H1 (cell line): ENCODE measurements at regions not wholly inside any gene's neighbourhood (a gene's known extent, or its start where the extent isn't known, plus 50 kb on each side); places are given as distances from the start of the nearest gene placed in this dataset.

Experiments used
- HDAC2 ChIP-seq, 2 experiments: fragments of 300-600 bp in 1 of 2; sonication (generic) in 1 of 2; IDR thresholded peaks; 2 replicates each; pipeline ENCODE4 v1.6.1; 2011 to 2012; ENCODE audit warnings: low read depth in 2 of 2, low read length in 2 of 2, mild to moderate bottlenecking in 2 of 2, moderate library complexity in 2 of 2, borderline replicate concordance in 1 of 2, inconsistent platforms in 1 of 2
- HDAC6 ChIP-seq: IDR thresholded peaks from one replicate; pipeline ENCODE4 v1.7.1; 2012; ENCODE audit warnings: low read depth, mild to moderate bottlenecking, inconsistent platforms, low read length, moderate library complexity
- JUN ChIP-seq: IDR thresholded peaks from 2 replicates; pipeline ENCODE4 v1.6.1; 2011; ENCODE audit warnings: low read depth, mild to moderate bottlenecking, improper control_type of control experiment, low read length
- KDM1A ChIP-seq: fragments of 200-600, 300-600 bp; sonication (generic); IDR thresholded peaks from 2 replicates; pipeline ENCODE4 v1.7.1; 2016; ENCODE audit warnings: mild to moderate bottlenecking, low read length, borderline replicate concordance
- POLR2AphosphoS5 ChIP-seq: IDR thresholded peaks from 2 replicates; pipeline ENCODE4 v1.6.1; 2011; ENCODE audit warnings: low read depth, low read length
- TAF1 ChIP-seq: IDR thresholded peaks from 2 replicates; pipeline ENCODE4 v1.6.1; 2011; ENCODE audit warnings: mild to moderate bottlenecking, low read depth, low read length
- TEAD4 ChIP-seq: IDR thresholded peaks from 2 replicates; pipeline ENCODE4 v1.6.1; 2012; ENCODE audit warnings: low read depth, low read length, inconsistent platforms, mixed read lengths
- TF ChIP-seq, protein P1 (sequence below): IDR thresholded peaks from 2 replicates; pipeline ENCODE4 v1.6.1; 2011; ENCODE audit warnings: low read length, improper control_type of control experiment
- TF ChIP-seq, protein P2 (sequence below): IDR thresholded peaks from 2 replicates; pipeline ENCODE4 v1.6.1; 2012; ENCODE audit warnings: low read length, inconsistent platforms
- TF ChIP-seq, protein P3 (sequence below), 3 experiments: IDR thresholded peaks; 1 replicate in 2 of 3; 2 replicates in 1 of 3; pipeline versions ENCODE4 v1.5.1 to v1.6.1; 2011; ENCODE audit warnings: low read length in 3 of 3, mild to moderate bottlenecking in 3 of 3, inconsistent platforms in 2 of 3, low read depth in 1 of 3, moderate library complexity in 1 of 3; ENCODE audit not compliant: insufficient read depth in 1 of 3; ENCODE audit errors: control extremely low read depth in 1 of 3

DNA sequence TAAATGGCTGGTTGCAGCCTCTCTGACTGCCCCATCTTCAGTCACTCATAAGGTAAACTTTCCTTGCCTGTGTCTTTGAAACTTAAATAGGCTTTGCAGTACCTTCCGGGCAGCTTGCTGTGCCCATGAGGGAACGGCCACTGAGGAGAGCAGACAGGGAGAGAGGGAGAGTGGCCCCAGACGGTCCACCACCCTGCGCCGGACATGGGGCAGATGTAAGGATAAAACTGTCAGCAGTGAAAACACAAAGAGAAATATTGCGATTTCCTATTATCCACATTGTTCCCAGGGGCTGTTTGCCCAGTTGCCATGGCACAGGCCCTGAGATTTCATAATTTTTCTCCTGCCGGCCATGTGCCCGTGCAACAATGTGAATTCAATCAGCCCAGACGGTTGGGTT, 265.9 kb upstream of the SALL3 start:
- TF ChIP-seq JUN: no peak
- TF ChIP-seq, protein P1, sequence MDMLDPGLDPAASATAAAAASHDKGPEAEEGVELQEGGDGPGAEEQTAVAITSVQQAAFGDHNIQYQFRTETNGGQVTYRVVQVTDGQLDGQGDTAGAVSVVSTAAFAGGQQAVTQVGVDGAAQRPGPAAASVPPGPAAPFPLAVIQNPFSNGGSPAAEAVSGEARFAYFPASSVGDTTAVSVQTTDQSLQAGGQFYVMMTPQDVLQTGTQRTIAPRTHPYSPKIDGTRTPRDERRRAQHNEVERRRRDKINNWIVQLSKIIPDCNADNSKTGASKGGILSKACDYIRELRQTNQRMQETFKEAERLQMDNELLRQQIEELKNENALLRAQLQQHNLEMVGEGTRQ: no peak
- TF ChIP-seq, protein P2, sequence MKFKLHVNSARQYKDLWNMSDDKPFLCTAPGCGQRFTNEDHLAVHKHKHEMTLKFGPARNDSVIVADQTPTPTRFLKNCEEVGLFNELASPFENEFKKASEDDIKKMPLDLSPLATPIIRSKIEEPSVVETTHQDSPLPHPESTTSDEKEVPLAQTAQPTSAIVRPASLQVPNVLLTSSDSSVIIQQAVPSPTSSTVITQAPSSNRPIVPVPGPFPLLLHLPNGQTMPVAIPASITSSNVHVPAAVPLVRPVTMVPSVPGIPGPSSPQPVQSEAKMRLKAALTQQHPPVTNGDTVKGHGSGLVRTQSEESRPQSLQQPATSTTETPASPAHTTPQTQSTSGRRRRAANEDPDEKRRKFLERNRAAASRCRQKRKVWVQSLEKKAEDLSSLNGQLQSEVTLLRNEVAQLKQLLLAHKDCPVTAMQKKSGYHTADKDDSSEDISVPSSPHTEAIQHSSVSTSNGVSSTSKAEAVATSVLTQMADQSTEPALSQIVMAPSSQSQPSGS: no peak
- TF ChIP-seq TAF1: no peak
- TF ChIP-seq, protein P3, sequence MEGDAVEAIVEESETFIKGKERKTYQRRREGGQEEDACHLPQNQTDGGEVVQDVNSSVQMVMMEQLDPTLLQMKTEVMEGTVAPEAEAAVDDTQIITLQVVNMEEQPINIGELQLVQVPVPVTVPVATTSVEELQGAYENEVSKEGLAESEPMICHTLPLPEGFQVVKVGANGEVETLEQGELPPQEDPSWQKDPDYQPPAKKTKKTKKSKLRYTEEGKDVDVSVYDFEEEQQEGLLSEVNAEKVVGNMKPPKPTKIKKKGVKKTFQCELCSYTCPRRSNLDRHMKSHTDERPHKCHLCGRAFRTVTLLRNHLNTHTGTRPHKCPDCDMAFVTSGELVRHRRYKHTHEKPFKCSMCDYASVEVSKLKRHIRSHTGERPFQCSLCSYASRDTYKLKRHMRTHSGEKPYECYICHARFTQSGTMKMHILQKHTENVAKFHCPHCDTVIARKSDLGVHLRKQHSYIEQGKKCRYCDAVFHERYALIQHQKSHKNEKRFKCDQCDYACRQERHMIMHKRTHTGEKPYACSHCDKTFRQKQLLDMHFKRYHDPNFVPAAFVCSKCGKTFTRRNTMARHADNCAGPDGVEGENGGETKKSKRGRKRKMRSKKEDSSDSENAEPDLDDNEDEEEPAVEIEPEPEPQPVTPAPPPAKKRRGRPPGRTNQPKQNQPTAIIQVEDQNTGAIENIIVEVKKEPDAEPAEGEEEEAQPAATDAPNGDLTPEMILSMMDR (IDR thresholded peaks at IDR 0.05; ENCODE audit: control extremely low read depth in 1 of 3, insufficient read depth in 1 of 3, low read depth in 1 of 3, low read length in 3 of 3): no peak
- TF ChIP-seq HDAC2 (IDR thresholded peaks at IDR 0.05; ENCODE audit: borderline replicate concordance in 1 of 2, low read depth in 2 of 2, low read length in 2 of 2): no peak
- no peak for TF ChIP-seq KDM1A
- no peak for TF ChIP-seq POLR2AphosphoS5
- no peak for TF ChIP-seq TEAD4
- no peak for TF ChIP-seq HDAC6
